Progenitor cell of endocrine pancreas (in vitro differentiated cells): ENCODE measurements at regions not wholly inside any gene's neighbourhood (a gene's known extent, or its start where the extent isn't known, plus 50 kb on each side); places are given as distances from the start of the nearest gene placed in this dataset.
A peak's percentile ranks its signal among the peaks of the same experiment; 100 is the strongest.

Source experiments
- DNase-seq: peaks from one replicate; pipeline ENCODE4 v3.0.0; 2021; ENCODE audit warnings: low spot score; ENCODE audit not compliant: unreplicated experiment
- H3K27ac Mint-ChIP-seq: 2 replicates; pipeline ENCODE4 v1.8.0; 2021; ENCODE audit warnings: mild to moderate bottlenecking, moderate library complexity, mixed read lengths
- H3K27me3 Mint-ChIP-seq: 2 replicates; pipeline ENCODE4 v1.8.0; 2021; ENCODE audit warnings: mixed read lengths
- H3K36me3 Mint-ChIP-seq: 2 replicates; pipeline ENCODE4 v1.8.0; 2022; ENCODE audit warnings: mixed read lengths; ENCODE audit not compliant: insufficient read depth
- H3K4me1 Mint-ChIP-seq: 2 replicates; pipeline ENCODE4 v1.8.0; 2021; ENCODE audit warnings: low read depth, mixed read lengths
- H3K4me3 Mint-ChIP-seq: 2 replicates; pipeline ENCODE4 v1.8.0; 2021; ENCODE audit warnings: low read depth, mild to moderate bottlenecking, moderate library complexity, mixed read lengths
- H3K9me3 Mint-ChIP-seq: 2 replicates; pipeline ENCODE4 v1.8.0; 2021; ENCODE audit warnings: low read depth, mixed read lengths
- TF ChIP-seq, protein P1 (sequence below): fragments of 200-600 bp; sonication (generic); IDR thresholded peaks from one replicate; pipeline ENCODE4 v1.5.0; 2021; ENCODE audit warnings: antibody characterized with exemption, mild to moderate bottlenecking; ENCODE audit not compliant: unreplicated experiment

DNA sequence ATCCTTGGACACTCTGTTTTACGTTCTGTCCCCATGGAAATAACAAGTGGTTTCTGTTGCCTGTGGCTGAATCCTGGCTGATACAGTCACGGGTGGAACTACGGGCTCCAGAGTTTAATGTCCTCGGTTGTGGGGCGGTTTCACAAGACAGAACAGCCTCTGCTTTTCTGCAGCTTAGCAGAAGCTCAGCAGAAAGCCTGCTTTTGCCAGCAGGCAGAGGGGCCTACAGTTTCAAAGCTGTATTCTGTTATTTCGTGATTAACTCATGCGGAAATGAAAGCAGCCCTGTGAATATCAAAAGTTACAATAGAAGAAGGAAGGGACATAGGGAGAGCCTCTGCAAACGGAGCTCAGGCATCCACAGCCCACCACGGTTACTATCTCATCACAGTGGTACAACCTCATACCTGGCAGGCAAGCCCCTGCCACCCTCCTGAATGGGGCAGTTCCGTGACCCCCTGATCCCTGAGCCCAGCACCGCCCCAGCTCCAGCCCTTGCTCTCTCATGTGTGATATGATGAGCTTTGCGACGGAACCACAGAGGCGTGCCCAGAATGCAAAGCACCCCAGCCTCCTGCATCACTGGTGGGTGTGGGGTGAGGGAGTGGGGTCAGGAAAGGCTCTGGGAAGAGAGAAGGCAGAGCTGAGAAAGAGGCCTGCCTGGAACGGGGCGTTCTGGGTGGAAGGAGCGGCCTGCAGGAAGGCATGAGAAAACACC, 360.6 kb downstream of the BRD1 start:
- H3K4me3 Mint-ChIP-seq = no peak overlapping the region
- TF ChIP-seq, protein P1, sequence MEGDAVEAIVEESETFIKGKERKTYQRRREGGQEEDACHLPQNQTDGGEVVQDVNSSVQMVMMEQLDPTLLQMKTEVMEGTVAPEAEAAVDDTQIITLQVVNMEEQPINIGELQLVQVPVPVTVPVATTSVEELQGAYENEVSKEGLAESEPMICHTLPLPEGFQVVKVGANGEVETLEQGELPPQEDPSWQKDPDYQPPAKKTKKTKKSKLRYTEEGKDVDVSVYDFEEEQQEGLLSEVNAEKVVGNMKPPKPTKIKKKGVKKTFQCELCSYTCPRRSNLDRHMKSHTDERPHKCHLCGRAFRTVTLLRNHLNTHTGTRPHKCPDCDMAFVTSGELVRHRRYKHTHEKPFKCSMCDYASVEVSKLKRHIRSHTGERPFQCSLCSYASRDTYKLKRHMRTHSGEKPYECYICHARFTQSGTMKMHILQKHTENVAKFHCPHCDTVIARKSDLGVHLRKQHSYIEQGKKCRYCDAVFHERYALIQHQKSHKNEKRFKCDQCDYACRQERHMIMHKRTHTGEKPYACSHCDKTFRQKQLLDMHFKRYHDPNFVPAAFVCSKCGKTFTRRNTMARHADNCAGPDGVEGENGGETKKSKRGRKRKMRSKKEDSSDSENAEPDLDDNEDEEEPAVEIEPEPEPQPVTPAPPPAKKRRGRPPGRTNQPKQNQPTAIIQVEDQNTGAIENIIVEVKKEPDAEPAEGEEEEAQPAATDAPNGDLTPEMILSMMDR = no peak
- peaks cover 11% of the 10 kb centered on the region for H3K4me1 Mint-ChIP-seq
- no peaks in the 10 kb centered on the region for H3K36me3 Mint-ChIP-seq
- no peaks in the 10 kb centered on the region for H3K9me3 Mint-ChIP-seq
- no peak overlapping the region for H3K27ac Mint-ChIP-seq
- no peak for DNase-seq
- peaks cover 16% of the 10 kb centered on the region for H3K27me3 Mint-ChIP-seq

DNA sequence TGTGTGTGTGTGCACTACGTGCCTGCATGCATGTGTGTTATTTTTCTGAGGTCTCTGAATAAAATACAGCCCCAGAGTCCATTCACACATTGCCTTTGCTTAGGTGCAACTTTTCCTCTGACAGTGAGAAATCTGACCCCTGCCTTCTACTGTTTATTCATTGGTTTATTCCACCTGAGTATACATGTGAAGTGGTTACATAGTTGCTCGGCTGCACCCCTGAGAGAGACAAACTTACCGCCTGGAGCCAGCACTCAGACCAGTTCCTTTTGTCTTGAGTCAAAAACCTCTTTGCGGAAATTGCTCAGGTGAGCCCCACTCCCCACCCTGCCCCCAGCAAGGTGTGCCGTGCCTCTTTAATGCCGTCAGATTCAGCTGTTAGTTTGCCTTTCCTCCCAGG, 363.6 kb downstream of the BRD1 start:
- H3K27ac Mint-ChIP-seq = peak overlapping the region; percentile 76
- no peak for DNase-seq
- H3K27me3 Mint-ChIP-seq = peaks cover 30% of the 10 kb centered on the region

DNA sequence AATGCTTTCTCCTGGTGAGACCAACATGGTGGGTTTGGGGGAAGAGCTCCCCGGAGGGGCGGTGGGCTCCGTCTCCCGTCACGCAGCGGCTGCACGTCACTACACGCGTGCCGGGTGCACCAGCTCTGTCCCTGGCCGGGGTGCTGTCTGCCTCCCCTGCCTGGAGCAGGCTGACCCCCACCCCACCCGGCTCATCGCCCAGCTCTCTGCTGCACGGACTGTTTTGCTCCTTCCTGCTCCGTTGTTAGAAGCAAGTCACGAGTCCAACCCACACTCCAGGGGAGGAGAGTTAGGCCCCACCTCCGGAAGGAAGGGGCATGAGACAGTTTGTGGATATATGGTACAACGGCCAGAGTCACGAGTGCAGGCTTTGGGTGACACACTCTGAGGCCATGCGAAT, 364.9 kb downstream of the BRD1 start:
- TF ChIP-seq, protein P1 = no peak
- H3K36me3 Mint-ChIP-seq = no peaks in the 10 kb centered on the region
- H3K9me3 Mint-ChIP-seq = no peaks in the 10 kb centered on the region
- peaks cover 9% of the 10 kb centered on the region for H3K4me1 Mint-ChIP-seq
- H3K27me3 Mint-ChIP-seq = peaks cover 29% of the 10 kb centered on the region
- no peak overlapping the region for H3K4me3 Mint-ChIP-seq
- no peak overlapping the region for H3K27ac Mint-ChIP-seq
- DNase-seq = no peak

More for the DNA sequence above, 363.6 kb downstream of the BRD1 start:
- Mint-ChIP-seq H3K9me3 (no peaks in the 10 kb centered on the region), H3K4me3 (no peak overlapping the region), H3K36me3 (no peaks in the 10 kb centered on the region), H3K4me1 (peaks cover 11% of the 10 kb centered on the region)
- TF ChIP-seq, protein P1 = no peak

DNA sequence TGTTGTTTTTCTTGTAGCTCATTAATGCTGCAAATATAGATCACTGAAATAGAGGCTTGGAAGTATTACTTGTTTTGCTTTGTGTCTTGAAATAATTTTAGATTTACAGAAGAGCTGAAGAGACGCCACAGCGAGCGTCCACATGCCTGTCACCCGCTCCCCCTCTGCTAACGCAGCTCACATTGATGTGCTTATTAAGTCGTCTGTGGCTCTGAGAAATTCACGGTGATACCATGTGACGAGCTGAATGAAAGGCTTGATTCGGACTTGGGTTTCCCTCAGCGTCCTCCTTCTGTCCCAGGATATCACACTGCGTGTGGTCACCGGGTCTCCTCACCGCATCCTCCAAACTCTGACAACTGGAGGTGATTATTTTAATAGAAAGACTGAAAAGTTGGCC, 365.4 kb downstream of the BRD1 start:
- Mint-ChIP-seq H3K27ac (no peak overlapping the region), H3K9me3 (no peaks in the 10 kb centered on the region), H3K36me3 (no peaks in the 10 kb centered on the region), H3K4me1 (peaks cover 9% of the 10 kb centered on the region), H3K4me3 (no peak overlapping the region), H3K27me3 (peaks cover 27% of the 10 kb centered on the region)
- no peak for DNase-seq
- TF ChIP-seq, protein P1 = no peak

DNA sequence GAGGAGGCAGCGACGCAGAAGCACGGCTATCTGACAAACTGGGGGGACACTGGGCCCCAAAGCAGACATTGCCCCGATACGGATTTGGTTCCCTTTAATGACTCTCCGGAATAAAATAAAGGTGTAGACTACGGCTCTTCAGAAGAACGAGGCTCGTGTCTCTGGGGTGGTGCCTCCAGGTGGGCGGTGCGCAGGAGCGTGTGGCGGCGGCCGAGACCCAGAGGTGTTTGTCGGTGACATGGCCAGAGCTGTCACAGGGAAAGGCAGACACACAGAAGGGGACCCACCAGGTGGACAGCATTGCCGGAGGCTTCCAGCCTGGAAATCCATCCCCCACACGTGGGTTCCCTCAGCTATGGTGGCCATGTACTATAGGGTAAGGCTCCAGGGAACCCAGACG, 366.0 kb downstream of the BRD1 start:
- DNase-seq = no peak
- H3K27me3 Mint-ChIP-seq = peaks cover 33% of the 10 kb centered on the region
- no peak overlapping the region for H3K4me3 Mint-ChIP-seq
- no peaks in the 10 kb centered on the region for H3K9me3 Mint-ChIP-seq
- TF ChIP-seq, protein P1 = no peak
- H3K4me1 Mint-ChIP-seq = peaks cover 9% of the 10 kb centered on the region
- no peaks in the 10 kb centered on the region for H3K36me3 Mint-ChIP-seq
- no peak overlapping the region for H3K27ac Mint-ChIP-seq
